ENCODE measurements at regions not wholly inside any gene's neighbourhood (a gene's known extent, or its start where the extent isn't known, plus 50 kb on each side); places are given as distances from the start of the nearest gene placed in this dataset.

- H3K27ac ChIP-seq = no peak overlapping the region
- H3K27me3 ChIP-seq = no peaks in the 10 kb centered on the region
- H3K9me3 ChIP-seq = no peaks in the 10 kb centered on the region
- intact Hi-C loops (cut with DNase I) = no loop called here
- H3K4me1 ChIP-seq = no peaks in the 10 kb centered on the region
- 57 to 65% methylated on average over 3 of the region's 3 CpGs for WGBS, 2 donors
- TF ChIP-seq CTCF (IDR thresholded peaks at IDR 0.05) (no peak), EP300 (IDR thresholded peaks at IDR 0.05) (no peak), POLR2AphosphoS5 (IDR thresholded peaks at IDR 0.05) (no peak), POLR2A (IDR thresholded peaks at IDR 0.05) (no peak)
- no peak for DNase-seq
- H3K36me3 ChIP-seq = no peaks in the 10 kb centered on the region
- H3K4me3 ChIP-seq = no peak overlapping the region
Observed at GRCh38 chr20:22927537-22927936, 107.6 kb upstream of the SSTR4 start.

- Histone ChIP-seq H3K4me1 (no peaks in the 10 kb centered on the region), H3K27me3 (no peaks in the 10 kb centered on the region), H3K9me3 (no peaks in the 10 kb centered on the region), H3K27ac (no peak overlapping the region), H3K36me3 (no peaks in the 10 kb centered on the region), H3K4me3 (no peak overlapping the region)
- DNase-seq = no peak
- intact Hi-C loops (cut with DNase I) = no loop called here
- TF ChIP-seq EP300 (IDR thresholded peaks at IDR 0.05) (no peak), CTCF (IDR thresholded peaks at IDR 0.05) (no peak), POLR2AphosphoS5 (IDR thresholded peaks at IDR 0.05) (no peak), POLR2A (IDR thresholded peaks at IDR 0.05) (no peak)
- 76 to 82% methylated on average over 7 of the region's 7 CpGs for WGBS, 2 donors
Observed at GRCh38 chr20:22928679-22929078, 106.4 kb upstream of the SSTR4 start.

GRCh38 chr20:22929661-22930060 lies 105.5 kb upstream of the SSTR4 start:
- no peaks in the 10 kb centered on the region for H3K9me3 ChIP-seq
- TF ChIP-seq POLR2A (IDR thresholded peaks at IDR 0.05) (no peak), EP300 (IDR thresholded peaks at IDR 0.05) (no peak), CTCF (IDR thresholded peaks at IDR 0.05) (no peak), POLR2AphosphoS5 (IDR thresholded peaks at IDR 0.05) (no peak)
- no peak overlapping the region for H3K4me3 ChIP-seq
- no peaks in the 10 kb centered on the region for H3K36me3 ChIP-seq
- H3K4me1 ChIP-seq = no peaks in the 10 kb centered on the region
- no peak overlapping the region for H3K27ac ChIP-seq
- intact Hi-C loops (cut with DNase I) = no loop called here
- 91% methylated on average over 2 of the region's 2 CpGs for WGBS, 2 donors
- no peak for DNase-seq
- no peaks in the 10 kb centered on the region for H3K27me3 ChIP-seq

- intact Hi-C loops (cut with DNase I) = no loop called here
- no peak for DNase-seq
- no peaks in the 10 kb centered on the region for H3K9me3 ChIP-seq
- no peak overlapping the region for H3K27ac ChIP-seq
- TF ChIP-seq EP300 (IDR thresholded peaks at IDR 0.05) (no peak), POLR2AphosphoS5 (IDR thresholded peaks at IDR 0.05) (no peak), CTCF (IDR thresholded peaks at IDR 0.05) (no peak), POLR2A (IDR thresholded peaks at IDR 0.05) (no peak)
- no peak overlapping the region for H3K4me3 ChIP-seq
- no peaks in the 10 kb centered on the region for H3K27me3 ChIP-seq
- H3K4me1 ChIP-seq = no peaks in the 10 kb centered on the region
- H3K36me3 ChIP-seq = no peaks in the 10 kb centered on the region
- WGBS, 2 donors = 18 to 72% methylated on average over 7 of the region's 7 CpGs
Observed at GRCh38 chr20:22931653-22932608, 103.2 kb upstream of the SSTR4 start.

All from sigmoid colon (tissue), 6 donors.